MV-4-11 (cell line): ENCODE measurements at regions not wholly inside any gene's neighbourhood (a gene's known extent, or its start where the extent isn't known, plus 50 kb on each side); places are given as distances from the start of the nearest gene placed in this dataset.

Experiments
- DNase-seq: peaks from one replicate; lab custom pipeline; 2025; lab: John Stamatoyannopoulos, UW

DNA sequence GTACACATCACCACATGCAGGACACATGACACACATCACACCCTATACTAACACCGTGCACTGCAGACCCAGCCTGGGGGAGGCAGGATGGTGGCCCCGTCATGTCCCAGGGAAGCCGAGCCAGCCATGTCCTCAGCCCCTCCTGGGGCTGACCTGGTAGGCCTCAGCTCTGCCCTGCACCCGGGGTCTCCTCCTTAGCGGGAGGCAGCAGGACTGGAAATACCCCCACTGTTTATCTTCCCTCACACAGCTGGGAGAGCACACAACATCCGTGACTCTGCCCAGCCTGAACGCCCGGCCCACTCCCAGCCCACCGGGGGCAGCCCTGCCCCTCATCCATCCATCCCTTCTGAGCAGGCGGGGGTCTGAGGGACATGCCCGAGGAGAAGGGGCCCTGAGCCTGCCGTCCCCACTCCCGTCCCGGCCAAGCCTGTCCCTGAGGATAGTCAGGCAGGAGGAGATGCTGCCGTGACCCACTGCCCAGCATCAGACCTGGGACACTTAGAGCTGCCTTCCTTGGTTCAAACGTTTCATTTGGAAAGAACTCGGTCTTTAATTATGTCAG, 945.0 kb downstream of the BRD1 start:
- no peak for DNase-seq

DNA sequence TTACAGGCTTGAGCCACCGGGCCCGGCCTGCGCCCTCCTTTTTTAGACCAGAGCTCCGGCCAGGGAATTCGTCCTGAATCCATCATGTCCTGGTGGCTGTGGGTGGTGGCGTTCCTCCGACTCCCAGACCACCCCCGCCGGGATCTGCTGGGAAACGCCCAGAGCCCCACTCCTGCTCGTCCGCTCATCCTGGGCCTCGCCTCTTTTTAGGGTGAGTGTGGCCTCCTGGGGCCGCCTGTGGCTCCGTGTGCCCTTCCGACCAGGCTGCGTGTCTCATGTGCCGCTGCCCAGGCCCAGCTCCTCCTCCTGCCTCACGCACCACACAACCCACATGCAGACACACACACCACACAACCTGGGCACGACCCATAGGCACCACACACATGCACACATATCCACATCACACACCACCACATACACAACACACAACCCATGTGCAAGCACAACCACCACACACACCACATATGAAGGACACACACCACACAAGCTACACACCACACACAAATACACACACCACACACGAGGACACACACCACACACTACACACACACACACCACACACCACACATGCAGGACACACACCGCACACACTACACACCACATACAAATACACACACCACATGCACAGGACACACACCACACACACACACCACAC, 946.2 kb downstream of the BRD1 start:
- no peak for DNase-seq

DNA sequence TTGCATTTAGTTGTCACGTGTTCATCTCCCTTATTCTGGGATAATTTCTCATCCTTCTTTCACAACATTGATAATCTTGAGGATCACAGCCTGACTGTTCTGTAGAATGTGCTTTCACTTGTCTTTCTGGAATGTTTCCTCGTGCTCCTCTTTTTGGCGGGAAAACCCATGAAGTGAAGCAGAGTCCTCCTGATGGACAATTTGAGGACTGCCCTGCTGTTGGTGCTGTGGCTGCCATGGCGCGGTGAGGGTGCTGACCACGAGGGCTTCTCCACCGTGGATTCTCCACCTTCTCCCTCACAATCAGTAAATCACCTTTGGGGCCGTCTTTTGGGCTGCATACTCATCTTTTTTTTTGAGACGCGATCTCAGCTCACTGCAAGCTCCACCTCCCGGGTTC, 946.9 kb downstream of the BRD1 start:
- DNase-seq, result no peak

- DNase-seq, result no peak
These were observed 950.7 kb downstream of the BRD1 start for GRCh38 chr22:48876951-48877350.

DNA sequence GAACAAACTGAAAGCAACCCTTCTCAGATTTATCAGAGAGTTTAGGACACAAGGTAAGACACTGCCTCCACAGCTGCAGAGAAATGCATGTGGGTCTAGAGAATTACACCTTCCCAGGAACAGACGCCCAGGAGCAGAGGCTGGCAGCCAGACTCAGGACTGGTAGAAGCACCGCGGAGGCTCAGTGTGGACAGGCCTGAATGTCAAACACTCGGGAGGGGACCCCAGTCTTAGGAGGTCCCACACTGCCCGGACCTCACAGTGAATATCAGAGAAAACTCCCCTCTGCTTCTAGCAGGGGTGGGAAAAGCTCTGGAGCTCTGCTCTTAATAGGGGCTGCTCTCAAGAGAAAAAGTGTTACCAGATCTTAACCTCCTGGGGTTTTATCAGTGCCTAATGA, 952.7 kb downstream of the BRD1 start:
- no peak for DNase-seq

DNA sequence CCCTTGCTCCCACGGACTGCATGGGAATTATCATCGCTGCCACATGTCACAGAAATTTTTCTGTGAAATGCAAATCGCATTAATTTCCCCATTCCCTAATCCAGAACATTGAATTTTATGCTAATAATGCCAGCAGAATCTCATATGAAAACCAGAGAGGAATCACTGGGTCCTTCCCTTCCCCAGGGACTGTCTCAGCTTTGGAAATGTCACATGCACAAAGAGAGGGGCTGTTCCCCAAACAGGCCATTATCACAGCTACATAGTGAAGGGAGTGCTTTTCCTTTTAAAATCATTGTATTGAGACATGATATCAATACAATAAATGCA, 954.5 kb downstream of the BRD1 start:
- DNase-seq, result no peak

DNA sequence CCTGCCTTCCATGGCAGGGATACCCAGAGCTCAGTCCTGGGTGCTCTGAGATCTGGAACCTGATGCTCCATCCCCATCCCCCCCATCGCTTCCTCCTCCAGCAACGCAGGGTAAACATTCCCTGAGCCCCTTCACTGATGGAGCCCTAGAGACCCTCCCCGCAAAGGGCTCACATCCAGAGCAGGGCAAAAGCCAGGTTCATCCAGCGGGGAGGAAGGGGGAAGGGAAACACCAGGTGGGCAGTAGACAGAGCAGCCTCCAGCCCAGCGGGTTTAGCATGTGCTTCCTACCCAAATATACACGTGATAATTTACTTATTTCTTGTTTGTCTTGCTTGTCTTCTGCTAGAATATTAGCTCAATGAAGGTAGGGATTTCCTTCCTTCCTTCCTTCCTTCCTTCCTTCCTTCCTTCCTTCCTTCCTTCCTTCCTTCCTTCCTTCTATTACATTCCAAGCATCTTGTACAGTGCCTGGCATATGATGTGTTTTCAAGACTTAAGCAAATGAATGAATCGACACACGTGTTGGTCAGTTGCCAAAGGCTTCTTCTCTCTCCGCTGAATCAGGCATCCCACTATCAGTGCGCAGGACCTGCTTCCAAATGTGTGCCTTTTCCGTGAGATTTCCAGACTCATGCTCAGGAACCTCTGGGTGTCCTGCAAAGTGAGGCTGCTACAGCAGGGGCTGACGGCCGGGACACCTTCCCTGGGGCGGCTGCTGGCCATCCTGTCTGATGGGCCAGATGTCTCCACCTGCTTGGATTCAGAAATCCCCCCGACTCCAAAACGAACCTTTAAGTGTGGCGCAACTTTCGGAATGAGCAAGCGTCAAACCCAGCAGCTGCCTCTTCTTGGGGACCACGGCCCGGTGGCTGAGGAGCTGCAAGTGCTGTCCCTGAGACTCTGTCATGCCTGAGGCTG, 955.1 kb downstream of the BRD1 start:
- no peak for DNase-seq

DNA sequence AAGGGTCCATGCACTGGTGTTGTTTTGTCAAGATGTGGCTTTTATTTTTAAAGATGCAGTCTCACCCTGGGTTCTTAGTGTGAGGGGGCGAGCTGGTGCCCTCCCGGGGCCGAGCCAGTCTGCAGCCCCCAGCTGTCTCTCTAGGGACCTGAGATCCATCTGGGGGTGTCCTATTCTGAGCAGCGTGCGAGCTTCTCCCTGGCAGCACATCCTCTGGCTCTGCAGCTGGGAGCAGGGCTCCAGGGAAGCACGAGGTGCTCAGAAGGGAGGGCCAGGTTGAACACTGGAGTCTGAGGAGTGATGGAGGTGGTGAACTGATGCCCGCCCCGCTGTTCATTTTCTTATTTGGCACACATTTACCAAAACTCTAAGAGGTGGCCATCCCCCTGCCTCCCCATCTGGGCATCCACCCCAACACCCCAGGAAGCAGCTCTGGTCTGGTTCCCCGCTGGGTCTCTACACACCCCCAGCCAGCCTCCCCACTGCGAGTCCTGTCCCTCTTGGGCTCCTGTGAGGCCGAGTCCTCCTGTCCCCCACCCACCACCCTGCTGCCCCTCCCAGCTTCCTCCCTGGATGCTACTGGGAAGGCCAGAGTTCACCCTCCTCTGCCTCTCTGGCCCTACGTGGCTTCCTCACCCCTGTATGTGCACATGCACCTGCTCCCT, 956.4 kb downstream of the BRD1 start:
- no peak for DNase-seq

GRCh38 chr22:48870436-48870835, 957.2 kb downstream of the BRD1 start:
- no peak for DNase-seq

GRCh38 chr22:48869788-48870187, 957.9 kb downstream of the BRD1 start:
- DNase-seq, result no peak

DNA sequence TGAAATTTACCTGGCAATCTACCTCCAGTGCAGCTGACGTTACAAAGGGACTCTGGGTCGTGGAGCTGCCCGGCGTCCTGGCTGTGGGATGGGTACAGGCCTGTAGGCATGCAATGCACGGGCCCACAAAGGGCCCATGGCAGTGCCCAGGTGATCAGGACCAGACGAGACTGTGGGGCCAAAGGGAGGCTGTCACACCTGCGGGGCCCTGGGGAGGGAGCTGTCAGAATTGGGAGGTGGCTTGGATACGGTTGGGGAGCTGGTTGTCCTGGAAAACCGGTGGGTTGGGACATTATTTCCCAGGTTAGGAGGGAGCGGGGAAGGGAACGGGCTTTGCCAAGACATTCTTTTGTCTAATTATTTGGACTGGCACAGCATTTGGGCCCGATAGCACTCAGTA, 958.5 kb downstream of the BRD1 start:
- no peak for DNase-seq

DNA sequence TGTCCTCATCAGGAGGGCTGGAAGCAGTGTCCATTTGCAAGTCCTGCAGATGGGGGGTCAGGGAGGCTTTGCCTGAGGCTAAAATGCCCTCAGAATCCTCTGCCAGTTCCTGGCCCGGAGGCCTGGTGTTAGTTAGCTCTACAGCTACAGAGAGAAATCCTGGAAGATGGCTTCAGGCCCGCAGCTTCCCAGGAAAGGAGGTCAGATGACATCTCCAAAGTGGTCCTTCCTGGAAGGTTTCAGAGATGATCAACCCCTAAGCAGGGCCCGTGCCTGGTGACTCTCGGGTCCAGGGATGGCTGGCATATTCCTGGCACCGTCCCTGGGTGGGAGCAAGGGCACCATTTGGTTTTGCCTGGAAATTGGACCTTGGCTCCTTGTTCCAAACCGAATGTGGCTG, 959.1 kb downstream of the BRD1 start:
- no peak for DNase-seq

- DNase-seq, result no peak
These were observed 959.8 kb downstream of the BRD1 start for GRCh38 chr22:48867891-48868290.

- DNase-seq, result no peak
These were observed 960.6 kb downstream of the BRD1 start for GRCh38 chr22:48866906-48867681.

- no peak for DNase-seq
These were observed 962.9 kb downstream of the BRD1 start for GRCh38 chr22:48864748-48865147.

- no peak for DNase-seq
These were observed 963.6 kb downstream of the BRD1 start for GRCh38 chr22:48863965-48864528.

GRCh38 chr22:48860557-48860956, 967.1 kb downstream of the BRD1 start:
- DNase-seq, result no peak

- no peak for DNase-seq
These were observed 968.8 kb downstream of the BRD1 start for GRCh38 chr22:48858856-48859255.

GRCh38 chr22:48858121-48858520, 969.6 kb downstream of the BRD1 start:
- no peak for DNase-seq

DNA sequence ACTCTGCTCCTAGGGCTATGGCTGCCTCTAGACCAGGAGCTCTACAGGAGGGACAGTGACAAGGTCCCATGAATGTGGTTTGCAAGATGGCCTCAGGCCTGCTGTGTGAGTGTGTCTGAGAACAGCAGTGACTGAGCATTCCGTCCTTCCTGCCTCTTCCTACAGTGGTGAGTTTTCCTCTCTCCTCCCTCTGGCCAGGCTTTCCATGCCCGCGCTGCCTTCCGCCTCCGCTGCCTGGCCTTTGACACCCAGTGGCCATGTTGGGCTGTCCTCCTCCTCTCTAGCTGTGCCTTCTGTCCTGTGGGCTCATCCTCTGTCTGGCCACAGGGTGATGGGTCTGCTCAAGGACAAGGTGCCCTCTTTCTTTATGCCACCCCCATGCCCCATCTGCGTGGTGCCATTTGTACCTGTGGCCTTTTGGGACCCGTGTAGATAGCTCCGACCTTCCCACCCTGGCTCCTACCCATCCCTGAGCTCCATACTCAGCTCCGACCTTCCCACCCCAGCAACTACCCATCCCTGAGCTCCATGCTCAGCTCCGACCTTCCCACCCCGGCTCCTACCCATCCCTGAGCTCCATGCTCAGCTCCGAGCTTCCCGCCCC, 970.4 kb downstream of the BRD1 start:
- DNase-seq, result no peak

DNA sequence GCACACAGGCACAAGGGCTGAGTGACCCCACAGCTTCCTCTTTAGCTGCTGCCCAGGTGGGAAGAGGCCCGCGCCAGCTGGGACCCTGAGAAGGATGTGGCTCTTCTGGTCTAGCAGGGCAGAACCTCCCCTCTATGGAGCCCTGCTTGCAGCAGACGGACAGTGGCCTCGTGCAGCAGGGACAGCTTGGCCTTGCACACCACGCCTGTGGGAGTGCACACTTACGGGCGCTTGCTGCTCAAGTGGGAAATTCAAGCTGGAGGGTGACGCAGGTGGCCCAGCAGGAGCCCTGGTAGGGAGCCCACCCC, 971.4 kb downstream of the BRD1 start:
- DNase-seq, result no peak
